PC-9 (cell line): ENCODE measurements at regions not wholly inside any gene's neighbourhood (a gene's known extent, or its start where the extent isn't known, plus 50 kb on each side); places are given as distances from the start of the nearest gene placed in this dataset.
A peak's percentile ranks its signal among the peaks of the same experiment; 100 is the strongest.

Source experiments
- BruUV-seq: library from RNA; stranded (reverse); fragments of 400-500 nt; replicated peaks from 2 replicates; lab custom pipeline; 2021; lab: Mats Ljungman, UMichigan
- CTCF ChIA-PET: fragments of 300-600 bp; sonication (Branson Sonifier 250); formaldehyde crosslinking; loops from one replicate; lab custom pipeline; 2022; ENCODE audit warnings: antibody characterized with exemption; lab: Charles Lee
- POLR2A ChIA-PET: fragments of 300-600 bp; sonication (Branson Sonifier 250); formaldehyde crosslinking; loops from one replicate; lab custom pipeline; 2022; ENCODE audit warnings: antibody characterized with exemption; ENCODE audit not compliant: unreplicated experiment; lab: Charles Lee
- DNase-seq, 2 experiments: peaks; one replicate each; pipeline versions ENCODE4 v3.0.0 to v3.0.0-alpha.2; 2015 to 2022; ENCODE audit warnings: mixed read lengths in 1 of 2
- H2AFZ ChIP-seq: fragments of 200-600 bp; sonication (generic); 2 replicates; pipeline ENCODE4 v1.8.1; 2017; ENCODE audit warnings: antibody characterized with exemption
- H3F3A ChIP-seq: fragments of 200-600 bp; sonication (generic); 2 replicates; pipeline ENCODE4 v1.8.1; 2017; ENCODE audit warnings: antibody characterized with exemption, mild to moderate bottlenecking, low read depth; ENCODE audit not compliant: insufficient read depth
- H3K27ac ChIP-seq: fragments of 200-600 bp; sonication (generic); 2 replicates; pipeline ENCODE4 v1.6.1; 2016; ENCODE audit warnings: mixed run types
- H3K27me3 ChIP-seq: fragments of 200-600 bp; sonication (generic); 2 replicates; pipeline ENCODE4 v1.6.1; 2016; ENCODE audit warnings: low read depth, mixed run types; ENCODE audit not compliant: insufficient read depth
- H3K36me3 ChIP-seq: fragments of 200-600 bp; sonication (generic); 2 replicates; pipeline ENCODE4 v1.6.1; 2016; ENCODE audit warnings: low read depth, mixed run types
- H3K4me1 ChIP-seq: fragments of 200-600 bp; sonication (generic); replicated peaks from 2 replicates; pipeline ENCODE4 v1.6.1; 2016; ENCODE audit warnings: mixed run types; ENCODE audit not compliant: insufficient read depth
- H3K4me2 ChIP-seq: fragments of 200-600 bp; sonication (generic); 2 replicates; pipeline ENCODE4 v1.6.1; 2017; ENCODE audit warnings: mixed run types
- H3K4me3 ChIP-seq: fragments of 200-600 bp; sonication (generic); 2 replicates; pipeline ENCODE4 v1.6.1; 2016; ENCODE audit warnings: mixed run types
- H3K79me2 ChIP-seq: fragments of 200-600 bp; sonication (generic); 2 replicates; pipeline ENCODE4 v1.6.1; 2017; ENCODE audit warnings: low read depth, mixed run types
- H3K9me2 ChIP-seq: fragments of 200-600 bp; sonication (generic); 2 replicates; pipeline ENCODE4 v1.8.1; 2017; ENCODE audit warnings: mild to moderate bottlenecking; ENCODE audit not compliant: insufficient read depth
- H3K9me3 ChIP-seq: fragments of 200-600 bp; sonication (generic); 2 replicates; pipeline ENCODE4 v1.8.1; 2016; ENCODE audit warnings: low read depth; ENCODE audit not compliant: insufficient read depth
- H4K20me1 ChIP-seq: fragments of 200-600 bp; sonication (generic); 2 replicates; pipeline ENCODE4 v1.8.1; 2017; ENCODE audit not compliant: insufficient read depth
- CTCF ChIP-seq: fragments of 200-600 bp; sonication (generic); conservative IDR thresholded peaks from 2 replicates; pipeline ENCODE4 v1.6.1; 2017; ENCODE audit warnings: mixed run types, antibody characterized with exemption, mild to moderate bottlenecking, moderate library complexity
- EZH2 ChIP-seq: fragments of 200-600 bp; sonication (generic); IDR thresholded peaks from 2 replicates; pipeline ENCODE4 v1.8.0; 2017; ENCODE audit warnings: antibody characterized with exemption, low read depth
- intact Hi-C: fragments of 100-400 bp; cut with micrococcal nuclease; formaldehyde crosslinking; loops from one replicate; pipeline ENCODE4 v1.10.0; 2022; ENCODE audit not compliant: unreplicated experiment

GRCh38 chr7:35988105-35988504 is 164.9 kb upstream of the EEPD1 start:
- H3F3A ChIP-seq = peaks cover 23% of the 10 kb centered on the region
- H3K36me3 ChIP-seq = no peaks in the 10 kb centered on the region
- peak; percentile 26 to 68 for DNase-seq
- TF ChIP-seq EZH2 = no peak
- no peak for TF ChIP-seq CTCF
- CTCF ChIA-PET = no interaction called here
- H3K79me2 ChIP-seq = no peaks in the 10 kb centered on the region
- H3K9me2 ChIP-seq = no peaks in the 10 kb centered on the region
- intact Hi-C loops = loop anchor here (5.0 kb wide), 2 partner anchors 164 to 219 kb away; partner anchors contain the start of gene EEPD1
- H3K4me2 ChIP-seq = no peak overlapping the region
- H3K4me3 ChIP-seq = no peak overlapping the region
- peaks cover 31% of the 10 kb centered on the region for H3K4me1 ChIP-seq
- peaks cover 6% of the 10 kb centered on the region; the same call in 1 of the 2 replicates for H3K9me3 ChIP-seq
- BruUV-seq = no TSS peak
- POLR2A ChIA-PET = interaction anchor here (0.7 kb wide), 1 partner anchor 350 kb away, joined by 3 read pairs; no protein-coding TSS in a partner anchor
- H4K20me1 ChIP-seq = no peaks in the 10 kb centered on the region
- no peaks in the 10 kb centered on the region for H3K27me3 ChIP-seq
- no peak overlapping the region for H3K27ac ChIP-seq
- no peak overlapping the region for H2AFZ ChIP-seq

GRCh38 chr7:35988818-35989217 is 164.2 kb upstream of the EEPD1 start:
- no peaks in the 10 kb centered on the region for H3K79me2 ChIP-seq
- H3K4me3 ChIP-seq = no peak overlapping the region
- H4K20me1 ChIP-seq = no peaks in the 10 kb centered on the region
- H3K4me1 ChIP-seq = peaks cover 38% of the 10 kb centered on the region
- no peaks in the 10 kb centered on the region for H3K36me3 ChIP-seq
- no peaks in the 10 kb centered on the region for H3K27me3 ChIP-seq
- no peak for DNase-seq
- ChIA-PET CTCF (interaction anchor here (0.6 kb wide), 1 partner anchor 13 kb away, joined by 3 read pairs; no protein-coding TSS in a partner anchor), POLR2A (interaction anchor here (0.7 kb wide), 1 partner anchor 349 kb away, joined by 3 read pairs; no protein-coding TSS in a partner anchor)
- H3K9me2 ChIP-seq = no peaks in the 10 kb centered on the region
- intact Hi-C loops = loop anchor here (5.0 kb wide), 2 partner anchors 163 to 218 kb away; partner anchors contain the start of gene EEPD1
- TF ChIP-seq CTCF (no peak), EZH2 (no peak)
- peaks cover 11% of the 10 kb centered on the region; the same call in 1 of the 2 replicates for H3K9me3 ChIP-seq
- H3K27ac ChIP-seq = no peak overlapping the region
- H3F3A ChIP-seq = peaks cover 30% of the 10 kb centered on the region
- H2AFZ ChIP-seq = no peak overlapping the region
- BruUV-seq = no TSS peak
- no peak overlapping the region for H3K4me2 ChIP-seq

- POLR2A ChIA-PET = no interaction called here
- H2AFZ ChIP-seq = no peak overlapping the region
- no TSS peak for BruUV-seq
- intact Hi-C loops = no loop called here
- H3K4me2 ChIP-seq = no peak overlapping the region
- TF ChIP-seq EZH2 (no peak), CTCF (no peak)
- H3K36me3 ChIP-seq = no peaks in the 10 kb centered on the region
- H3K9me2 ChIP-seq = no peaks in the 10 kb centered on the region
- no peak for DNase-seq
- CTCF ChIA-PET = no interaction called here
- peak overlapping the region; percentile 75; the same call in 1 of the 2 replicates for H3K27ac ChIP-seq
- H3K4me3 ChIP-seq = no peak overlapping the region
- no peaks in the 10 kb centered on the region for H3K79me2 ChIP-seq
- H3K9me3 ChIP-seq = peaks cover 11% of the 10 kb centered on the region; the same call in 1 of the 2 replicates
- no peaks in the 10 kb centered on the region for H4K20me1 ChIP-seq
- H3K4me1 ChIP-seq = peaks cover 40% of the 10 kb centered on the region
- H3F3A ChIP-seq = peaks cover 31% of the 10 kb centered on the region
- H3K27me3 ChIP-seq = no peaks in the 10 kb centered on the region
Observed at GRCh38 chr7:35991511-35992232, 161.4 kb upstream of the EEPD1 start.
